ENCODE measurements at regions not wholly inside any gene's neighbourhood (a gene's known extent, or its start where the extent isn't known, plus 50 kb on each side); places are given as distances from the start of the nearest gene placed in this dataset.

- Mint-ChIP-seq H3K36me3 (ENCODE audit: unreplicated experiment) (no peaks in the 10 kb centered on the region), H3K27ac (ENCODE audit: unreplicated experiment) (no peak overlapping the region), H3K4me3 (ENCODE audit: unreplicated experiment) (no peak overlapping the region), H3K27me3 (ENCODE audit: unreplicated experiment) (no peaks in the 10 kb centered on the region), H3K4me1 (ENCODE audit: low read depth, unreplicated experiment) (peaks cover 4% of the 10 kb centered on the region), H3K9me3 (ENCODE audit: unreplicated experiment) (no peaks in the 10 kb centered on the region)
- TF ChIP-seq, protein P1, sequence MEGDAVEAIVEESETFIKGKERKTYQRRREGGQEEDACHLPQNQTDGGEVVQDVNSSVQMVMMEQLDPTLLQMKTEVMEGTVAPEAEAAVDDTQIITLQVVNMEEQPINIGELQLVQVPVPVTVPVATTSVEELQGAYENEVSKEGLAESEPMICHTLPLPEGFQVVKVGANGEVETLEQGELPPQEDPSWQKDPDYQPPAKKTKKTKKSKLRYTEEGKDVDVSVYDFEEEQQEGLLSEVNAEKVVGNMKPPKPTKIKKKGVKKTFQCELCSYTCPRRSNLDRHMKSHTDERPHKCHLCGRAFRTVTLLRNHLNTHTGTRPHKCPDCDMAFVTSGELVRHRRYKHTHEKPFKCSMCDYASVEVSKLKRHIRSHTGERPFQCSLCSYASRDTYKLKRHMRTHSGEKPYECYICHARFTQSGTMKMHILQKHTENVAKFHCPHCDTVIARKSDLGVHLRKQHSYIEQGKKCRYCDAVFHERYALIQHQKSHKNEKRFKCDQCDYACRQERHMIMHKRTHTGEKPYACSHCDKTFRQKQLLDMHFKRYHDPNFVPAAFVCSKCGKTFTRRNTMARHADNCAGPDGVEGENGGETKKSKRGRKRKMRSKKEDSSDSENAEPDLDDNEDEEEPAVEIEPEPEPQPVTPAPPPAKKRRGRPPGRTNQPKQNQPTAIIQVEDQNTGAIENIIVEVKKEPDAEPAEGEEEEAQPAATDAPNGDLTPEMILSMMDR (IDR thresholded peaks at IDR 0.05; ENCODE audit: partially characterized antibody, unreplicated experiment), result no peak
- DNase-seq, result no peak
These were observed 730.8 kb upstream of the CITED2 start for GRCh38 chr6:140105241-140105640.

DNA sequence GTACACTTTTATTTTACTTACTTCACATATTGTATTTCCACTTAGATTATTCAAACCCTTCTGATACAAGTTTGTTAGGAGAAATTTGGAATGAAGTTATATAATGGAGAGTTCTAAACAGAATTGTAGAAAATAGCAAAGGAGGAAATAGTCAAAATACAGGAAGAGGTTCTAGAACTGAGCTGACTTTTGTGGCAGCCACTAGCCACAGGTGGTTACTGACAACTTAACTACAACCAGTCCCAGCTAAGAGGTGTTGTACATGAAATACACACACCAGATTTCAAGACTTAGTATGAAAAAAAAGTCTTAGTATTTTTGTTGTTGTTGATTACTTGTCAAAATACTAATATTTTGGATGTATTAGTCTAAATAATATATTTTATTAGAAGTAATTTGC is 727.4 kb upstream of the CITED2 start:
- H3K9me3 Mint-ChIP-seq (ENCODE audit: unreplicated experiment), result no peaks in the 10 kb centered on the region
- H3K27me3 Mint-ChIP-seq (ENCODE audit: unreplicated experiment), result no peaks in the 10 kb centered on the region
- no peak overlapping the region for H3K4me3 Mint-ChIP-seq (ENCODE audit: unreplicated experiment)
- no peak overlapping the region for H3K27ac Mint-ChIP-seq (ENCODE audit: unreplicated experiment)
- H3K36me3 Mint-ChIP-seq (ENCODE audit: unreplicated experiment), result no peaks in the 10 kb centered on the region
- no peak for DNase-seq
- peaks cover 4% of the 10 kb centered on the region for H3K4me1 Mint-ChIP-seq (ENCODE audit: low read depth, unreplicated experiment)
- TF ChIP-seq, protein P1 (IDR thresholded peaks at IDR 0.05; ENCODE audit: partially characterized antibody, unreplicated experiment), result no peak

GRCh38 chr6:140101367-140101766 is 726.9 kb upstream of the CITED2 start:
- no peak overlapping the region for H3K4me3 Mint-ChIP-seq (ENCODE audit: unreplicated experiment)
- no peaks in the 10 kb centered on the region for H3K27me3 Mint-ChIP-seq (ENCODE audit: unreplicated experiment)
- DNase-seq, result no peak
- H3K4me1 Mint-ChIP-seq (ENCODE audit: low read depth, unreplicated experiment), result peaks cover 4% of the 10 kb centered on the region
- no peaks in the 10 kb centered on the region for H3K36me3 Mint-ChIP-seq (ENCODE audit: unreplicated experiment)
- H3K9me3 Mint-ChIP-seq (ENCODE audit: unreplicated experiment), result no peaks in the 10 kb centered on the region
- TF ChIP-seq, protein P1 (IDR thresholded peaks at IDR 0.05; ENCODE audit: partially characterized antibody, unreplicated experiment), result no peak
- H3K27ac Mint-ChIP-seq (ENCODE audit: unreplicated experiment), result no peak overlapping the region

- H3K36me3 Mint-ChIP-seq (ENCODE audit: unreplicated experiment), result no peaks in the 10 kb centered on the region
- no peaks in the 10 kb centered on the region for H3K27me3 Mint-ChIP-seq (ENCODE audit: unreplicated experiment)
- DNase-seq, result no peak
- H3K4me3 Mint-ChIP-seq (ENCODE audit: unreplicated experiment), result no peak overlapping the region
- TF ChIP-seq, protein P1 (IDR thresholded peaks at IDR 0.05; ENCODE audit: partially characterized antibody, unreplicated experiment), result no peak
- peaks cover 11% of the 10 kb centered on the region for H3K4me1 Mint-ChIP-seq (ENCODE audit: low read depth, unreplicated experiment)
- H3K27ac Mint-ChIP-seq (ENCODE audit: unreplicated experiment), result no peak overlapping the region
- H3K9me3 Mint-ChIP-seq (ENCODE audit: unreplicated experiment), result no peaks in the 10 kb centered on the region
These were observed 721.1 kb upstream of the CITED2 start for GRCh38 chr6:140095532-140095931.

- H3K4me1 Mint-ChIP-seq (ENCODE audit: low read depth, unreplicated experiment), result peaks cover 11% of the 10 kb centered on the region
- no peaks in the 10 kb centered on the region for H3K36me3 Mint-ChIP-seq (ENCODE audit: unreplicated experiment)
- DNase-seq, result no peak
- H3K27me3 Mint-ChIP-seq (ENCODE audit: unreplicated experiment), result no peaks in the 10 kb centered on the region
- no peak overlapping the region for H3K27ac Mint-ChIP-seq (ENCODE audit: unreplicated experiment)
- no peak overlapping the region for H3K4me3 Mint-ChIP-seq (ENCODE audit: unreplicated experiment)
- TF ChIP-seq, protein P1 (IDR thresholded peaks at IDR 0.05; ENCODE audit: partially characterized antibody, unreplicated experiment), result no peak
- H3K9me3 Mint-ChIP-seq (ENCODE audit: unreplicated experiment), result no peaks in the 10 kb centered on the region
These were observed 717.4 kb upstream of the CITED2 start for GRCh38 chr6:140091895-140092294.

All from glutamatergic neuron (in vitro differentiated cells).